ENCODE measurements at regions not wholly inside any gene's neighbourhood (a gene's known extent, or its start where the extent isn't known, plus 50 kb on each side); places are given as distances from the start of the nearest gene placed in this dataset.

- FAIRE-seq: no peak
- Histone ChIP-seq H3K9me3 (ENCODE audit: insufficient read depth, low read depth, low read length) (no peaks in the 10 kb centered on the region), H2AFZ (ENCODE audit: low read depth, low read length) (no peak overlapping the region), H3K4me3 (ENCODE audit: insufficient read depth, low read depth, low read length) (no peak overlapping the region), H3K4me1 (ENCODE audit: insufficient read depth, low read length) (no peaks in the 10 kb centered on the region), H3K27me3 (ENCODE audit: insufficient read depth, low read length) (peaks cover 2% of the 10 kb centered on the region), H4K20me1 (ENCODE audit: insufficient read depth, low read length) (no peaks in the 10 kb centered on the region), H3K36me3 (ENCODE audit: insufficient read depth, low read length) (no peaks in the 10 kb centered on the region), H3K9ac (ENCODE audit: low read length) (no peak overlapping the region), H3K79me2 (ENCODE audit: insufficient read depth, low read length) (no peaks in the 10 kb centered on the region), H3K4me2 (ENCODE audit: low read length) (peak overlapping the region; percentile 36), H3K27ac (ENCODE audit: low read depth, low read length) (no peak overlapping the region)
- no peak overlapping the region for H3K27ac Mint-ChIP-seq (ENCODE audit: unreplicated experiment)
- TF ChIP-seq EZH2 (IDR thresholded peaks at IDR 0.05; ENCODE audit: insufficient read depth, low read length): no peak
- no peak for TF ChIP-seq CTCF (IDR thresholded peaks at IDR 0.05; ENCODE audit: insufficient read depth, low read depth, low read length)
- H3K4me3 Mint-ChIP-seq (ENCODE audit: unreplicated experiment): no peak overlapping the region
- H3K9me3 Mint-ChIP-seq (ENCODE audit: unreplicated experiment): peaks cover under 1% of the 10 kb centered on the region
- peaks cover 11% of the 10 kb centered on the region for H3K27me3 Mint-ChIP-seq (ENCODE audit: low read depth, unreplicated experiment)
- DNase-seq (ENCODE audit: low read depth): peak; percentile 87
- no peaks in the 10 kb centered on the region for H3K36me3 Mint-ChIP-seq (ENCODE audit: low read depth, unreplicated experiment)
- H3K4me1 Mint-ChIP-seq (ENCODE audit: low read depth, unreplicated experiment): peaks cover 6% of the 10 kb centered on the region
Measured at GRCh38 chr11:123308077-123308476, 113.0 kb upstream of the CLMP start.

GRCh38 chr11:123307276-123307675 lies 112.2 kb upstream of the CLMP start:
- FAIRE-seq (no peak), DNase-seq (ENCODE audit: low read depth) (no peak)
- H3K27ac ChIP-seq (ENCODE audit: low read depth, low read length): no peak overlapping the region
- TF ChIP-seq CTCF (IDR thresholded peaks at IDR 0.05; ENCODE audit: insufficient read depth, low read depth, low read length) (no peak), EZH2 (IDR thresholded peaks at IDR 0.05; ENCODE audit: insufficient read depth, low read length) (no peak)
- peaks cover 8% of the 10 kb centered on the region for H3K4me1 ChIP-seq (ENCODE audit: insufficient read depth, low read length)
- H3K36me3 Mint-ChIP-seq (ENCODE audit: low read depth, unreplicated experiment): no peaks in the 10 kb centered on the region
- no peak overlapping the region for H2AFZ ChIP-seq (ENCODE audit: low read depth, low read length)
- peak overlapping the region; percentile 23 for H3K4me3 Mint-ChIP-seq (ENCODE audit: unreplicated experiment)
- H3K27me3 Mint-ChIP-seq (ENCODE audit: low read depth, unreplicated experiment): peaks cover 9% of the 10 kb centered on the region
- H3K9me3 ChIP-seq (ENCODE audit: insufficient read depth, low read depth, low read length): no peaks in the 10 kb centered on the region
- H3K79me2 ChIP-seq (ENCODE audit: insufficient read depth, low read length): no peaks in the 10 kb centered on the region
- H3K9me3 Mint-ChIP-seq (ENCODE audit: unreplicated experiment): no peaks in the 10 kb centered on the region
- H3K27ac Mint-ChIP-seq (ENCODE audit: unreplicated experiment): no peak overlapping the region
- no peak overlapping the region for H3K4me2 ChIP-seq (ENCODE audit: low read length)
- peaks cover 11% of the 10 kb centered on the region for H3K4me1 Mint-ChIP-seq (ENCODE audit: low read depth, unreplicated experiment)
- no peak overlapping the region for H3K4me3 ChIP-seq (ENCODE audit: insufficient read depth, low read depth, low read length)
- H3K36me3 ChIP-seq (ENCODE audit: insufficient read depth, low read length): no peaks in the 10 kb centered on the region
- no peak overlapping the region for H3K9ac ChIP-seq (ENCODE audit: low read length)
- no peaks in the 10 kb centered on the region for H4K20me1 ChIP-seq (ENCODE audit: insufficient read depth, low read length)
- H3K27me3 ChIP-seq (ENCODE audit: insufficient read depth, low read length): peaks cover 2% of the 10 kb centered on the region

GRCh38 chr11:123306531-123306930 lies 111.5 kb upstream of the CLMP start:
- Histone ChIP-seq H3K9me3 (ENCODE audit: insufficient read depth, low read depth, low read length) (no peaks in the 10 kb centered on the region), H2AFZ (ENCODE audit: low read depth, low read length) (no peak overlapping the region), H3K4me2 (ENCODE audit: low read length) (no peak overlapping the region), H3K9ac (ENCODE audit: low read length) (no peak overlapping the region), H4K20me1 (ENCODE audit: insufficient read depth, low read length) (no peaks in the 10 kb centered on the region), H3K4me1 (ENCODE audit: insufficient read depth, low read length) (peaks cover 13% of the 10 kb centered on the region), H3K36me3 (ENCODE audit: insufficient read depth, low read length) (no peaks in the 10 kb centered on the region), H3K4me3 (ENCODE audit: insufficient read depth, low read depth, low read length) (no peak overlapping the region), H3K27ac (ENCODE audit: low read depth, low read length) (no peak overlapping the region), H3K79me2 (ENCODE audit: insufficient read depth, low read length) (no peaks in the 10 kb centered on the region), H3K27me3 (ENCODE audit: insufficient read depth, low read length) (peaks cover 2% of the 10 kb centered on the region)
- no peak for FAIRE-seq
- TF ChIP-seq CTCF (IDR thresholded peaks at IDR 0.05; ENCODE audit: insufficient read depth, low read depth, low read length) (no peak), EZH2 (IDR thresholded peaks at IDR 0.05; ENCODE audit: insufficient read depth, low read length) (no peak)
- Mint-ChIP-seq H3K27me3 (ENCODE audit: low read depth, unreplicated experiment) (peaks cover 9% of the 10 kb centered on the region), H3K36me3 (ENCODE audit: low read depth, unreplicated experiment) (no peaks in the 10 kb centered on the region), H3K4me3 (ENCODE audit: unreplicated experiment) (no peak overlapping the region), H3K4me1 (ENCODE audit: low read depth, unreplicated experiment) (peaks cover 16% of the 10 kb centered on the region), H3K9me3 (ENCODE audit: unreplicated experiment) (no peaks in the 10 kb centered on the region), H3K27ac (ENCODE audit: unreplicated experiment) (no peak overlapping the region)
- no peak for DNase-seq (ENCODE audit: low read depth)

All from astrocyte (in vitro differentiated cells and primary cell).